ENCODE measurements at regions not wholly inside any gene's neighbourhood (a gene's known extent, or its start where the extent isn't known, plus 50 kb on each side); places are given as distances from the start of the nearest gene placed in this dataset.
"Not testable (repeated sequence)": the region's sequence is repeated elsewhere in the genome, so short reads cannot be mapped to it uniquely, and the experiment has no call there.

GRCh38 chr5:110880413-110880812 is 141.6 kb downstream of the SLC25A46 start:
- no peak for DNase-seq (ENCODE audit: extremely low spot score, unreplicated experiment)
- Mint-ChIP-seq H3K27me3 (no peaks in the 10 kb centered on the region), H3K9me3 (no peaks in the 10 kb centered on the region), H3K27ac (no peak overlapping the region), H3K4me1 (ENCODE audit: unreplicated experiment) (no peaks in the 10 kb centered on the region), H3K4me3 (no peak overlapping the region), H3K36me3 (no peaks in the 10 kb centered on the region)
- TF ChIP-seq CTCF (conservative IDR thresholded peaks at IDR 0.05) = no peak

DNA sequence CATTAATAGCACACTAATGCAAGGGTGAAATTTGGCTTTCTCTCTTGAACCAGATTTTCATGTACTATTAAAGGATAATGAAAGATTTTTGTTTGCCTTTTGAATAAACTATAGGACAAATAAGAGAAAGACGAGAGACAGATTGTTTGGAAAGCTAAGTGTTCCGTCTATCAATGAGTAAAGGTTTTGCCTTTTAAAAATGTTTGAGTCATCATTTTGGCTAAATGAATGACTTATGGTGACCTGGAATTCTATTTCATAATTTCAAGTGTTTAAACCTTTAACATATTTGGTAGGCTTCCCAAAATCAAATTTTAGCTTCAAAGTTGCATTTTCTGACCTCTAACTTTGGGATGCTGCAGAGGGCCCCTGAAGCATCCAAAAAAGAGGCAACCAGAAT is 145.2 kb downstream of the SLC25A46 start:
- no peaks in the 10 kb centered on the region for H3K27me3 Mint-ChIP-seq
- no peaks in the 10 kb centered on the region for H3K36me3 Mint-ChIP-seq
- DNase-seq (ENCODE audit: extremely low spot score, unreplicated experiment) = no peak
- H3K9me3 Mint-ChIP-seq = no peaks in the 10 kb centered on the region
- H3K4me1 Mint-ChIP-seq (ENCODE audit: unreplicated experiment) = no peaks in the 10 kb centered on the region
- H3K27ac Mint-ChIP-seq = no peak overlapping the region
- H3K4me3 Mint-ChIP-seq = no peak overlapping the region
- no peak for TF ChIP-seq CTCF (conservative IDR thresholded peaks at IDR 0.05)

DNA sequence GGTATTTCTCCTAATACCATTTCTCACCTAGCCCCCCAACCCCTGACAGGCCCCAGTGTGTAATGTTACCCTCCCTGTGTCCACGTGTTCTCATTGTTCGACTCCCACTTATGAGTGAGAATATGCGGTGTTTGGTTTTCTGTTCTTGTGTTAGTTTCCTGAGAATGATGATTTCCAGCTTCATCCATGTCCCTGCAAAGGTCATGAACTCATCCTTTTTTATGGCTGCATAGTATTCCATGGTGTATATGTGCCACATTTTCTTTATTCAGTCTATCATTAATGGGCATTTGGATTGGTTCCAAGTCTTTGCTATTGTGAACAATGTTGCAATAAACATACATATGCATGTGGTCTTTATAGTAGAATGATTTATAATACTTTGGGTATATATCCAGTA is 148.4 kb downstream of the SLC25A46 start:
- H3K4me3 Mint-ChIP-seq; H3K27me3 Mint-ChIP-seq; H3K9me3 Mint-ChIP-seq; DNase-seq (ENCODE audit: extremely low spot score, unreplicated experiment); H3K36me3 Mint-ChIP-seq; H3K27ac Mint-ChIP-seq; H3K4me1 Mint-ChIP-seq (ENCODE audit: unreplicated experiment): not testable (repeated sequence)

DNA sequence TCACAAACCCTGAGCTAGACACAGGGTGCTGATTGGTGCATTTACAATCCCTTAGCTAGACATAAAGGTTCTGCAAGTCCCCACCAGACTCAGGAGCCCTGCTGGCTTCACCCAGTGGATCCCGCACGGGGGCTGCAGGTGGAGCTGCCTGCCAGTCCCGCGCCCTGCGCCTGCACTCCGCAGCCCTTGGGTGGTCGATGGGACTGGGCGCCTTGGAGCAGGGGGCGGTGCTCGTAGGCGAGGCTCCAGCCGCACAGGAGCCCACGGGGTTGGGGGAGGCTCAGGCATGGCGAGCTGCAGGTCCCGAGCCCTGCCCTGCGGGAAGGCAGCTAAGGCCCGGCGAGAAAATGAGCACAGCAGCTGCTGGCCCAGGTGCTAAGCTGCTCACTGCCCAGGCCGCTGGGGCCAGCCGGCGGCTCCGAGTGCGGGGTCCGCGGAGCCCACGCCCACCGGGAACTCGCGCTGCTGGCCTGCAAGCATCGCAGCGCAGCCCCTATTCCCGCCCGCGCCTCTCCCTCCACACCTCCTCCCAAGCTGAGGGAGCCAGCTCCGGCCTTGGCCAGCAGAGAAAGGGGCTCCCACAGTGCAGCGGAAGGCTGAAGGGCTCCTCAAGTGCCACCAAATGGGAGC is 155.2 kb downstream of the SLC25A46 start:
- H3K4me1 Mint-ChIP-seq (ENCODE audit: unreplicated experiment); H3K36me3 Mint-ChIP-seq; H3K9me3 Mint-ChIP-seq; DNase-seq (ENCODE audit: extremely low spot score, unreplicated experiment); H3K27me3 Mint-ChIP-seq; H3K4me3 Mint-ChIP-seq; H3K27ac Mint-ChIP-seq: not testable (repeated sequence)

DNA sequence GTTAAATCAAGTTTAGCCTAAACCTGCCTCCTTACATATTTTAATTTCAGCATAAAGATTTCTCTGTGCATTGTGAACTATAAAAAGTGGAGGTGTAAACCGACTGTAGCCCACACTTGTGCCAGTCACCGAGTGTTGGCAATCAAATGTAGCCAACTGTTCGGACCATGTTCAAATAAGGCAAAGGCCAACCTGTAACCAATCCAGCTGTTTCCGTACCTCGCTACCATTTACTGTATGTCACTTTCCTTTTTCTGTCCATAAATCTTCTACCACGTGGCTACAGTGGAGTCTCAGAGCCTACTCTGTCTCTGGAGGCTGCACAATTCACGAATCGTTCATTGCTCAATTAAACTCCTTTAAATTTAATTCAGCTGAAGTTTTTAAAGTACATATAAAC is 156.0 kb downstream of the SLC25A46 start:
- Mint-ChIP-seq H3K4me3 (no peak overlapping the region), H3K9me3 (no peaks in the 10 kb centered on the region), H3K27me3 (no peaks in the 10 kb centered on the region), H3K27ac (no peak overlapping the region), H3K36me3 (no peaks in the 10 kb centered on the region), H3K4me1 (ENCODE audit: unreplicated experiment) (no peaks in the 10 kb centered on the region)
- DNase-seq (ENCODE audit: extremely low spot score, unreplicated experiment) = no peak
- no peak for TF ChIP-seq CTCF (conservative IDR thresholded peaks at IDR 0.05)

GRCh38 chr5:110896901-110897300 is 158.1 kb downstream of the SLC25A46 start:
- no peaks in the 10 kb centered on the region for H3K4me1 Mint-ChIP-seq (ENCODE audit: unreplicated experiment)
- H3K27me3 Mint-ChIP-seq = no peaks in the 10 kb centered on the region
- H3K9me3 Mint-ChIP-seq = no peaks in the 10 kb centered on the region
- H3K27ac Mint-ChIP-seq = no peak overlapping the region
- no peak for DNase-seq (ENCODE audit: extremely low spot score, unreplicated experiment)
- H3K4me3 Mint-ChIP-seq = no peak overlapping the region
- H3K36me3 Mint-ChIP-seq = no peaks in the 10 kb centered on the region
- no peak for TF ChIP-seq CTCF (conservative IDR thresholded peaks at IDR 0.05)

Data from type B pancreatic cell (in vitro differentiated cells).